Fibroblast of the aortic adventitia (primary cell): ENCODE measurements at regions not wholly inside any gene's neighbourhood (a gene's known extent, or its start where the extent isn't known, plus 50 kb on each side); places are given as distances from the start of the nearest gene placed in this dataset.

Experiments
- DNase-seq: peaks from one replicate; pipeline ENCODE4 v3.0.0-alpha.2; 2010; ENCODE audit warnings: low read depth
- H3K4me3 ChIP-seq: 2 replicates; pipeline ENCODE4 v1.5.1; 2011; ENCODE audit warnings: low read depth, mild to moderate bottlenecking, control low read depth, low read length, moderate library complexity
- TF ChIP-seq, protein P1 (sequence below): IDR thresholded peaks from 2 replicates; pipeline ENCODE4 v1.5.1; 2011; ENCODE audit warnings: mild to moderate bottlenecking, low read length, control low read depth, inconsistent platforms; ENCODE audit not compliant: insufficient read depth

DNA sequence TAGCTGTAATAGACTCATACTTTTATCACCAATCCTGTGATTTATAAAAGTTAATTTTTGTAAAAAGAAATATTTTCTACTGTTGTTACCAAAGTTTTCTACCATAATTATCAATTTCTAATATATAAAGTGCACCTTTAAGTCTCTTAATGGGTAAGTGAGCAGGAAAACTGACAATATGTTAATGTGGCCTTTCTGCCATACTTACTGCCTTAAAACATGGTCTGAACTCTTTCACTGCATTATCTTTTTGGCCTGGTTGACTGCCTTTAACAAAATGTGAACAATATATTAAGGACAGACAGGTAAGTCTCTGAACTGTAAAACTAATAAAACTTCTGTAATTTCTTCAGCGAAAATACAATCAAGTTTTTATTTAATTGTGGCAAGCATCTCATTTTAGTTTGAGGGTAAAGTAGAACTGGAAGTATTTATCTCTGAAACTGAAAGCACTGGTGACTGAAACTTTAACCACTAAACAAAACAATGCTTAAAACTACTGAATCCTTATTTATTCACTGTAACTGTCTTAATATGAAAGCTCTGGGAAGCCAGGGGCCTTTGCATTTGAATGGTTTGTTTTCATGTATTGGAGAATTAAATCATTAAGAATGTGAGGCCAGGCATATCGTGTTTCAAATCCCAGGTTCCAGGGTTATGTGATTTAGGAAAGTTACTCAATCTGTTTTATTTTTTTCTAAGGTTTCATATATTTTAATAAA is 948.8 kb upstream of the POT1 start:
- H3K4me3 ChIP-seq, result no peak overlapping the region
- TF ChIP-seq, protein P1, sequence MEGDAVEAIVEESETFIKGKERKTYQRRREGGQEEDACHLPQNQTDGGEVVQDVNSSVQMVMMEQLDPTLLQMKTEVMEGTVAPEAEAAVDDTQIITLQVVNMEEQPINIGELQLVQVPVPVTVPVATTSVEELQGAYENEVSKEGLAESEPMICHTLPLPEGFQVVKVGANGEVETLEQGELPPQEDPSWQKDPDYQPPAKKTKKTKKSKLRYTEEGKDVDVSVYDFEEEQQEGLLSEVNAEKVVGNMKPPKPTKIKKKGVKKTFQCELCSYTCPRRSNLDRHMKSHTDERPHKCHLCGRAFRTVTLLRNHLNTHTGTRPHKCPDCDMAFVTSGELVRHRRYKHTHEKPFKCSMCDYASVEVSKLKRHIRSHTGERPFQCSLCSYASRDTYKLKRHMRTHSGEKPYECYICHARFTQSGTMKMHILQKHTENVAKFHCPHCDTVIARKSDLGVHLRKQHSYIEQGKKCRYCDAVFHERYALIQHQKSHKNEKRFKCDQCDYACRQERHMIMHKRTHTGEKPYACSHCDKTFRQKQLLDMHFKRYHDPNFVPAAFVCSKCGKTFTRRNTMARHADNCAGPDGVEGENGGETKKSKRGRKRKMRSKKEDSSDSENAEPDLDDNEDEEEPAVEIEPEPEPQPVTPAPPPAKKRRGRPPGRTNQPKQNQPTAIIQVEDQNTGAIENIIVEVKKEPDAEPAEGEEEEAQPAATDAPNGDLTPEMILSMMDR, result no peak
- no peak for DNase-seq

DNA sequence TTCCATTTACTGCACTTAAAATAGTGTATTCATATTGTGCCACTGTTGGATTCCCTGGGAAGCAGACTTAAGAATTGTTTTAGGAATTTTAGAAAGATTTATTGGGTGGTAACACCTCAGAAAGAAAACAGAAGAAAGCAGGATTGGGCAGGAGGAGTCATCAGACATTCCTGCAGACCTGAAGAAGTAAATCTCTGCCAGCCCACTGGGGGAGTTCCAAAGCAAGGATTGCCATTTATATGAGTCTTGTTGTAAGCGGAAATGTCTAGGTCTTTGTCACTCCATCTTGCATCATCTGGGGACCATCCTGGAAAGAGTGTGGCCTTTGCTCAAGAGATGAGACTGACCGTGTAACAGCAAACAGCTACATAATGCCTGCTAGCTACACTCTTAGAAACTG is 947.6 kb upstream of the POT1 start:
- no peak for DNase-seq
- no peak overlapping the region for H3K4me3 ChIP-seq
- TF ChIP-seq, protein P1, result no peak

DNA sequence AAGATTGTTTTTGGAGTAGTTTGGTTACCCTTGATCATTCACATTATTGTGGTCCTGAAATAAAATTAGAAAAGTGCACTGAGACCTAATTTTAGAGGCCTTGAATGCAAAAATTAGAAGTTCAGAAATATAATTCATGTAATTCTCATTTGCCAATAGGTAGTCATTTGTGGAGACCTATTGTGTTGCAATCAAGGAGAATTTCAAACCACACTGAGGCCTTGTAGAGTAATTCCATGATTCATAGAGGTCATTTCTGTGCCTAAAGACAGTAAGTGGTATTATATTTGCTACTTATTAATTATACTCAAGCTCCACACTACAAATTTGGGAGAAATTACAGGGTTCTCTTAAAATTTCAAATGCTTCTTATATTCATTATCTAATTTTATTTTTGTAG is 946.8 kb upstream of the POT1 start:
- TF ChIP-seq, protein P1, result no peak
- H3K4me3 ChIP-seq, result no peak overlapping the region
- peak; percentile 13 for DNase-seq

DNA sequence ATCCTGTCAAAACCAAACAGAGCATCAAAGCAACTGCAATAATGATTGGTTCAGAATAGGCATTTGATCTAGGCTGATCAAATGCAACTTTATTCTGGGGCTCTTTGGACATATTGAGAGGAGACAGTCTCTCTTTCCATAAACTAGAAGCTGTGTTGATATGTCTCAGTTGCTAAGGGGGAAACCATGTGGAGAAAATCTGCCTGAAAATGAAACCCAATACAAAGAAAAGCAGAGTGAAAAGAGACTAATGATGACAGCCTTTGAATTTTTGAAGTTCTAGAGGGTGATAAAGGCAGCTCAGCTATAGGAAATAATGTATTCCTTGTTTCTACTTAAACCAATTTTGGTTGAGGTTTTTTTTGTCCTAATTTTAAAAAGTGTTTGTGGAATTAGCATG is 941.8 kb upstream of the POT1 start:
- TF ChIP-seq, protein P1, result no peak
- H3K4me3 ChIP-seq, result no peak overlapping the region
- no peak for DNase-seq

DNA sequence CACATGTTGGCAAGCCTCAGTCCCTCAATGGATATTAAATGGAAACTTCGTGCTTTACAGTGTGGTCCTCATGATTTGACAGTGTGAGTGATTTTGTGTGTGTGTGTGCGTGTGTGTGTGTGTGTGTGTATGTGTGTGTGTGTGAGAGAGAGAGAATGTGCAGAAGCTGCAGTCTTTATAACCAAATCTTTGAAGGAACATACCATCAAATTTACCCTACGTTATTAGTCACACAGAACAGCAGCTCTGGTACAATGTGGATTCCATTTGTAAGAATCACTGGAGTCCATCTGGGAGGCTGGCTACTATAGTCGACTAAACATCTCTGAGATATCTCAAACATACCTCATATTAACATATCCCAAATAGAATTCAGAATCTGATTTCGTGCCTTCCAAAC is 928.0 kb upstream of the POT1 start:
- no peak overlapping the region for H3K4me3 ChIP-seq
- DNase-seq, result peak; percentile 59
- TF ChIP-seq, protein P1, result no peak

- TF ChIP-seq, protein P1, result no peak
- H3K4me3 ChIP-seq, result no peak overlapping the region
These were observed 918.5 kb upstream of the POT1 start for GRCh38 chr7:125848157-125848556.

GRCh38 chr7:125847692-125848091 is 918.1 kb upstream of the POT1 start:
- TF ChIP-seq, protein P1, result no peak
- no peak for DNase-seq
- H3K4me3 ChIP-seq, result no peak overlapping the region

More at GRCh38 chr7:125848157-125848556, 918.5 kb upstream of the POT1 start:
- DNase-seq, result no peak
